Mesothelial cell of epicardium (in vitro differentiated cells): ENCODE measurements at regions not wholly inside any gene's neighbourhood (a gene's known extent, or its start where the extent isn't known, plus 50 kb on each side); places are given as distances from the start of the nearest gene placed in this dataset.

ENCODE experiments used
- DNase-seq, 2 experiments: peaks; one replicate each; pipeline ENCODE4 v3.0.0; 2021; ENCODE audit warnings: low spot score in 2 of 2; ENCODE audit not compliant: unreplicated experiment in 2 of 2
- H3K27ac Mint-ChIP-seq: 2 replicates; pipeline ENCODE4 v1.8.0; 2021; ENCODE audit warnings: mixed read lengths
- H3K27me3 Mint-ChIP-seq: 2 replicates; pipeline ENCODE4 v1.8.0; 2021; ENCODE audit warnings: low read depth, mixed read lengths
- H3K36me3 Mint-ChIP-seq: 2 replicates; pipeline ENCODE4 v1.8.0; 2021; ENCODE audit warnings: mixed read lengths
- H3K4me1 Mint-ChIP-seq: 2 replicates; pipeline ENCODE4 v1.8.0; 2021; ENCODE audit warnings: mixed read lengths
- H3K4me3 Mint-ChIP-seq: 2 replicates; pipeline ENCODE4 v1.8.0; 2021; ENCODE audit warnings: mild to moderate bottlenecking, moderate library complexity, mixed read lengths
- H3K9me3 Mint-ChIP-seq: 2 replicates; pipeline ENCODE4 v1.8.0; 2021; ENCODE audit warnings: mixed read lengths
- TF ChIP-seq, protein P1 (sequence below): fragments of 200-600 bp; sonication (generic); IDR thresholded peaks from one replicate; pipeline ENCODE4 v1.5.0; 2021; ENCODE audit warnings: antibody characterized with exemption; ENCODE audit not compliant: unreplicated experiment

DNA sequence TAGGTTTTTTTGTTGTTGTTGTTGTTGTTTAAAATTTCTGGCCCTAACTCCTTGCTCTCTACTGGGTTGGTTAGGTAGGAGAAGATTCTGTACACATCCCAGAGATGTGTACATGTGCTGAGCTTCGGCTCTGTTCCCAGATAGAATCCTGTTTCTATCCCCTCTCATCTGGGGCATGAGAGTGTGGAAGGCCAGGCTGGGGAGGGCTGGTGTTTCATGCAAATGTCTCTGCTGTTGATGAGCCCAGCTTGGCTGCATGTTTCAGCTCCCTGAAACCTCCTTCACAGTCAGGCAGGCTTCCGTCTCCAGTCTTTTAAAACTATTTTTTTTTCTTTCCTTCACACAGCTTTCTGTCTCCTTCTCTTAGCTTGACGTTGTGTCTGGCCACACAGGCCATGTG is 526.9 kb upstream of the KLF4 start:
- Mint-ChIP-seq H3K4me3 (no peak overlapping the region), H3K9me3 (no peaks in the 10 kb centered on the region), H3K36me3 (no peaks in the 10 kb centered on the region), H3K4me1 (no peaks in the 10 kb centered on the region), H3K27me3 (no peaks in the 10 kb centered on the region), H3K27ac (no peak overlapping the region)
- DNase-seq: no peak
- TF ChIP-seq, protein P1, sequence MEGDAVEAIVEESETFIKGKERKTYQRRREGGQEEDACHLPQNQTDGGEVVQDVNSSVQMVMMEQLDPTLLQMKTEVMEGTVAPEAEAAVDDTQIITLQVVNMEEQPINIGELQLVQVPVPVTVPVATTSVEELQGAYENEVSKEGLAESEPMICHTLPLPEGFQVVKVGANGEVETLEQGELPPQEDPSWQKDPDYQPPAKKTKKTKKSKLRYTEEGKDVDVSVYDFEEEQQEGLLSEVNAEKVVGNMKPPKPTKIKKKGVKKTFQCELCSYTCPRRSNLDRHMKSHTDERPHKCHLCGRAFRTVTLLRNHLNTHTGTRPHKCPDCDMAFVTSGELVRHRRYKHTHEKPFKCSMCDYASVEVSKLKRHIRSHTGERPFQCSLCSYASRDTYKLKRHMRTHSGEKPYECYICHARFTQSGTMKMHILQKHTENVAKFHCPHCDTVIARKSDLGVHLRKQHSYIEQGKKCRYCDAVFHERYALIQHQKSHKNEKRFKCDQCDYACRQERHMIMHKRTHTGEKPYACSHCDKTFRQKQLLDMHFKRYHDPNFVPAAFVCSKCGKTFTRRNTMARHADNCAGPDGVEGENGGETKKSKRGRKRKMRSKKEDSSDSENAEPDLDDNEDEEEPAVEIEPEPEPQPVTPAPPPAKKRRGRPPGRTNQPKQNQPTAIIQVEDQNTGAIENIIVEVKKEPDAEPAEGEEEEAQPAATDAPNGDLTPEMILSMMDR: no peak

DNA sequence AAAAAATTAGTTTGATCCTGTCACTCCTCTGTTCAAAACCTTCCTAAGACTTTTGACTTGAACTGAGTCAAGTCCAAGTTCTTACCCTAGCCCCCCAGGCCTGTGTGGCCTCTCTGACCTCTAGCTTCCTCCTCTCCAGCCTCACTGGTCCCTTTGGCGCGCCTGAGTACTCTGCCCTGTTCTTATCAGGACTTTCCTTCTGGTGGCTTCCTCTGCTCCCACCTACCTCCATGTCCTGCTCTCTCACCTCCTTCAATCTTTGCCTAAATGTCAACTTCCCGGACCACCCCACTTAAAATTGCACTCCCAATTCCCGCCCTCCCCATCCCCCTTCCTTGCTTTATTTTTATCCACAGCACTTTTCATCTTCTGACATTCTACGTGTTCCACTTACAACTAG is 526.1 kb upstream of the KLF4 start:
- DNase-seq: no peak
- no peak overlapping the region for H3K4me3 Mint-ChIP-seq
- H3K27me3 Mint-ChIP-seq: no peaks in the 10 kb centered on the region
- TF ChIP-seq, protein P1: no peak
- no peaks in the 10 kb centered on the region for H3K4me1 Mint-ChIP-seq
- H3K36me3 Mint-ChIP-seq: no peaks in the 10 kb centered on the region
- H3K9me3 Mint-ChIP-seq: no peaks in the 10 kb centered on the region
- no peak overlapping the region for H3K27ac Mint-ChIP-seq

DNA sequence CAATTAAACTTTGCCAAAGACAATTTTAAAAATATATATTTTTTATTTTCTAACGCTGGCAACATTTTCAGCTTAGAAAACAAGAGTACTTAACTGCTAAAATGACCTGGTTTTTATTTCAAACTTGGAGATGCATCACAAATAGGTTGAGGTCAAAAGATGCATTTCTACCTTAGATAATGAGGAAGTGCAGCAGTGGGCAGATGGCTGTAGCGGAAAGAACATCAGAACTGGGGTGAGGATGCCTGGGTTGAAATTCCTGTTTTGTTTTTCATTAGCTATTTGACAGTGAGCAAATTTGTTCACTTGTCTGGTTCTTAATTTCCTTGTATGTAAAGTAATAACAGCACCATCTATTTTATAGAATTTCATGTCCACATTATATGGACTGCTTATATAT is 524.8 kb upstream of the KLF4 start:
- no peak for DNase-seq
- TF ChIP-seq, protein P1: no peak
- Mint-ChIP-seq H3K27me3 (no peaks in the 10 kb centered on the region), H3K27ac (no peak overlapping the region), H3K4me1 (no peaks in the 10 kb centered on the region), H3K36me3 (no peaks in the 10 kb centered on the region), H3K4me3 (no peak overlapping the region), H3K9me3 (no peaks in the 10 kb centered on the region)

GRCh38 chr9:108012886-108013665 is 523.5 kb upstream of the KLF4 start:
- no peaks in the 10 kb centered on the region for H3K36me3 Mint-ChIP-seq
- H3K4me1 Mint-ChIP-seq: no peaks in the 10 kb centered on the region
- no peak for DNase-seq
- no peak overlapping the region for H3K27ac Mint-ChIP-seq
- H3K27me3 Mint-ChIP-seq: no peaks in the 10 kb centered on the region
- H3K9me3 Mint-ChIP-seq: no peaks in the 10 kb centered on the region
- TF ChIP-seq, protein P1: no peak
- H3K4me3 Mint-ChIP-seq: no peak overlapping the region

- Mint-ChIP-seq H3K27me3 (no peaks in the 10 kb centered on the region), H3K4me1 (no peaks in the 10 kb centered on the region), H3K4me3 (no peak overlapping the region), H3K9me3 (no peaks in the 10 kb centered on the region), H3K36me3 (no peaks in the 10 kb centered on the region), H3K27ac (no peak overlapping the region)
- no peak for DNase-seq
- TF ChIP-seq, protein P1: no peak
Measured at GRCh38 chr9:108012405-108012804, 522.8 kb upstream of the KLF4 start.
